ENCODE measurements at regions not wholly inside any gene's neighbourhood (a gene's known extent, or its start where the extent isn't known, plus 50 kb on each side); places are given as distances from the start of the nearest gene placed in this dataset.

- TF ChIP-seq CTCF (IDR thresholded peaks at IDR 0.05) (no peak), POLR2A (IDR thresholded peaks at IDR 0.05) (no peak)
Measured at GRCh38 chr17:53574038-53574437, 248.7 kb upstream of the KIF2B start.

Measured in tibial nerve (tissue), 3 donors.